Activated T-cell treated with anti-CD3 and anti-CD28 coated beads, Interleukin-2, amount 50 U/mL, for 4 hours (primary cell): ENCODE measurements at regions not wholly inside any gene's neighbourhood (a gene's known extent, or its start where the extent isn't known, plus 50 kb on each side); places are given as distances from the start of the nearest gene placed in this dataset.

Source experiments
- ATAC-seq, 2 donors: fragments of 200-7000 bp; cut with Tn5 transposase; one replicate each; pipeline ENCODE4 v1.10.0; 2021
- DNase-seq: peaks from one replicate; pipeline ENCODE4 v3.0.0-alpha.2; 2020
- H3K27me3 Mint-ChIP-seq: one replicate; pipeline ENCODE4 v1.8.0; 2021; ENCODE audit warnings: low read depth, mixed read lengths
- H3K36me3 Mint-ChIP-seq: one replicate; pipeline ENCODE4 v1.8.0; 2022; ENCODE audit warnings: mixed read lengths; ENCODE audit not compliant: insufficient read depth
- H3K4me1 Mint-ChIP-seq: one replicate; pipeline ENCODE4 v1.8.0; 2021; ENCODE audit warnings: low read depth, mixed read lengths
- H3K4me3 Mint-ChIP-seq: one replicate; pipeline ENCODE4 v1.8.0; 2021; ENCODE audit warnings: mild to moderate bottlenecking, moderate library complexity, mixed read lengths
- H3K9me3 Mint-ChIP-seq: one replicate; pipeline ENCODE4 v1.8.0; 2021; ENCODE audit warnings: mixed read lengths

- H3K9me3 Mint-ChIP-seq = peaks cover 4% of the 10 kb centered on the region
- DNase-seq = no peak
- no peak overlapping the region for H3K4me3 Mint-ChIP-seq
- ATAC-seq = no peak
- H3K36me3 Mint-ChIP-seq = no peaks in the 10 kb centered on the region
- H3K27me3 Mint-ChIP-seq = no peaks in the 10 kb centered on the region
- H3K4me1 Mint-ChIP-seq = no peaks in the 10 kb centered on the region
Measured at GRCh38 chr17:71934520-71934919, 186.3 kb upstream of the SOX9 start.

GRCh38 chr17:71935341-71935740 lies 185.5 kb upstream of the SOX9 start:
- H3K4me1 Mint-ChIP-seq = no peaks in the 10 kb centered on the region
- no peaks in the 10 kb centered on the region for H3K36me3 Mint-ChIP-seq
- no peaks in the 10 kb centered on the region for H3K27me3 Mint-ChIP-seq

DNA sequence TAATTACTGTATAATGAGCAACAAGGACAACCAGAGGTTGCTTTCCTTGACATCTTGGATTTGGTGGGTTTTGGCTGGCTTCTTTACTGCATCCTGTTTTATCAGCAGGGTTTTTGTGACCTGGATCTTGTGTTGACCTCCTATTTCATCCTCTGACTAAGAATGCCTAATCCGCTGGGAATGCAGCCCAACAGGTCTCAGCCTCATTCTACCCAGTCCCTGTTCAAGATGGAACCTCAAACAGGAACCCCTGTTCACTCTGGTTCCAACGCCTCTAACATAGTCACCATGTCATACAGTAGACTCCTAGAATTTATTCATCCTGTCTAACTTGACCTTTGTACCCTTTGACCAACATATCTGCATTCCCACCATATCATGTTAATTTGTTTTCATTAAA lies 183.8 kb upstream of the SOX9 start:
- ATAC-seq = no peak
- Mint-ChIP-seq H3K4me1 (no peaks in the 10 kb centered on the region), H3K4me3 (no peak overlapping the region), H3K27me3 (no peaks in the 10 kb centered on the region), H3K9me3 (no peaks in the 10 kb centered on the region), H3K36me3 (no peaks in the 10 kb centered on the region)
- no peak for DNase-seq

More at GRCh38 chr17:71935341-71935740, 185.5 kb upstream of the SOX9 start:
- Mint-ChIP-seq H3K9me3 (peaks cover 4% of the 10 kb centered on the region), H3K4me3 (no peak overlapping the region)
- DNase-seq (no peak), ATAC-seq (no peak)

GRCh38 chr17:71937914-71938313 lies 182.9 kb upstream of the SOX9 start:
- ATAC-seq = no peak
- no peaks in the 10 kb centered on the region for H3K36me3 Mint-ChIP-seq
- DNase-seq = no peak
- no peaks in the 10 kb centered on the region for H3K9me3 Mint-ChIP-seq
- no peaks in the 10 kb centered on the region for H3K27me3 Mint-ChIP-seq
- H3K4me3 Mint-ChIP-seq = no peak overlapping the region
- no peaks in the 10 kb centered on the region for H3K4me1 Mint-ChIP-seq

DNA sequence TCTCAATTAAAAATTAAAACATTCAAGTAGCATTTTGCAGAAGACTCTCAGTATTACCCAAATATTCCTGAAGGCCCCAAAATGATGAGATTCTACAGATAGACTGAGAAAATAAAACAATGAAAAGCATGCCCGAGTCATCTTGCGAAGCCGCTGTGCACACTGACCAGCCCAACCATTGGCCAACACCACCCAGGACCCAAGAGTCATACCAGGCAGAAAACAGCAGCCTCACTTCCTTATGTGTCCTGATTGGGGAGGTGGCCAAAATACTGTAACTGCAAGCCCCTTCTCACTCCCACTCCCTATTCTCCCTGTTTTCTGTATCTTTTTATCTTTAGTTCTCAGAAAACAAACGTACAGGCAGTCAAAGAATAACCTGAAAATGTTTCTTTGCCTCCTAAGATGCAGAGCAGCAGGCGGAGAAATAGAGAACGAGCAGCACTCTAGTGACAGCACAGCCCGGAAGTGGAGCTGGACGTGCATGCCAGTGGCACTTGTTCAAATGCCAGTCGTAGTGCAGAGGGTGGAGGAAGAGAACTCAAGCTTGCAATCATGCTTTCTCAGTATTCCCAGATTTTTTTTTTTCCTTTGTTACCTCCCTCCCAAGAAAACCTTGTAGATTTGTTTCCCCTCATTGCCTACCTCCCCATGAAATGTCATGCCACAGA lies 182.3 kb upstream of the SOX9 start:
- ATAC-seq = no peak
- no peaks in the 10 kb centered on the region for H3K36me3 Mint-ChIP-seq
- H3K27me3 Mint-ChIP-seq = no peaks in the 10 kb centered on the region
- no peak for DNase-seq
- H3K9me3 Mint-ChIP-seq = no peaks in the 10 kb centered on the region
- no peak overlapping the region for H3K4me3 Mint-ChIP-seq
- no peaks in the 10 kb centered on the region for H3K4me1 Mint-ChIP-seq

DNA sequence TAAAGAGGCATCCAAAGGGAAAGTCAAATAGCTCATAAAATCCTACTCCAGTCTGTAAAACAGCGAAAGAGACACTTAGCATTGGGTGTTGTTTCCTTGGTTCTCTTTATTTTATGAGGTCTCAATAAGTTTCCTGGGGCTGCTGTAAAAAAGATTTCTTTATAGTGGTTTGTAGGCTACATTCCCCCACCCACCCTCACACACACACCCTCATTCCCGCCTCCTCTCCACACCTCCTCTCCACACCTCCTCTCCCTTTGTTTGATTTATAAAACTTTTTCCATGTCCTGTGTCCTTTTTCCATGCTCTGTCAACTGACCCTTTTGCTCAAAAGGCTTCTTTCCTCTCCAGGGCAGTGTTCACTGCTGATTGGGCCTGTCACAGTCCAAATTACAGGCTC lies 178.9 kb upstream of the SOX9 start:
- Mint-ChIP-seq H3K9me3 (peaks cover 6% of the 10 kb centered on the region), H3K4me1 (no peaks in the 10 kb centered on the region), H3K4me3 (no peak overlapping the region), H3K36me3 (no peaks in the 10 kb centered on the region), H3K27me3 (no peaks in the 10 kb centered on the region)
- DNase-seq = no peak
- ATAC-seq = no peak

GRCh38 chr17:71942626-71943025 lies 178.2 kb upstream of the SOX9 start:
- Mint-ChIP-seq H3K9me3 (peaks cover 6% of the 10 kb centered on the region), H3K27me3 (no peaks in the 10 kb centered on the region), H3K4me1 (no peaks in the 10 kb centered on the region), H3K36me3 (no peaks in the 10 kb centered on the region), H3K4me3 (no peak overlapping the region)
- no peak for ATAC-seq
- DNase-seq = no peak

DNA sequence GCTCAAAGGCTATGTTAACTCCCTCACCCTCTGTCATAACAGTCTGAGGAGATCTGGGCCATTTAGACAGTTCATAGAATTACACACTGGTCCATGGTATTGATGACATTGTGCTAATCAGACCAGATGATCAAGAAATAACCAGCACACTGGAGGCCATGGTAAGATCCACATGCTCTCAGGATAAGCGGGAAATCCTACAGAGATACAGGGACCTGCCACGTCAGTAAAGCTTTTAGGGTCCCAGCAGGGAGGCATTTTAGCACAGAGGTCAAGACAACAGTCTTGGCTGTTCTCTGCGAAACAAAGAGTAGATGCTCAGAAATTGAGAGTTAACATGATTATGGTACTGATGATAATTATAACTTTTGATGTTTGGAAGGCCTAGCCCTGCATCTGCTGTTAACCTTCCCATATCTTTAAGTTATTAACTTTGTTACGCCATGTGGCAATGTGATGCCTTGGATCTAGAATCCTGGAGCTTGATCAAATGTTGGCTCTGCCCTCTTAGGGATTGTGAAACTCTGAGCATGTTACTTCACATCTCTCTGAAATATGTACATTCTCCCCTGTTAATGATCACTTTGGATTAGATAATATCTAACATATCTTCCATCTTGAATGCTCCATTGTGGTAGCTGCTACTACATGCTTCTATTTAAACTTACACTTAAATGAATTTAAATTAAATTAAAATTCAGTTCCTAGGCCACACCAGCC lies 172.0 kb upstream of the SOX9 start:
- peaks cover 9% of the 10 kb centered on the region for H3K9me3 Mint-ChIP-seq
- no peak overlapping the region for H3K4me3 Mint-ChIP-seq
- ATAC-seq = no peak
- DNase-seq = no peak
- H3K4me1 Mint-ChIP-seq = no peaks in the 10 kb centered on the region
- no peaks in the 10 kb centered on the region for H3K27me3 Mint-ChIP-seq
- no peaks in the 10 kb centered on the region for H3K36me3 Mint-ChIP-seq

DNA sequence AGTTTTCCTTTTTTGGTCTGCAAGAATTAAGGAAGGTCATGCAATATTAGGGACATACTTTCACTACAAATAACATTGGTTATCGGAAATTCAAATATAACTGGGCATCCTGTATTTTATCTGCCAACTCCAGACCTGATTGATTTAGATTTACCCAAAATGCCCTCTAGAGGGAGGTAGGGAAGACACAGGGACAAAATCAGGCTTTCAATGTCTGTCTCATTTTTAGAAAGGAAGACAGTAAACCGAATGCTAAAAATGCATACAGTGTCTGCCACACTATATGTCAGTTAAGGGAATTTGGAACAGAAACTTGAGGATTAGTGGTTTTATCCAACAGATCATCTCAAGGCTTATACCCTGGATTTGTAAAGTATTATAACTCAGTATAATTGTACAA lies 161.7 kb upstream of the SOX9 start:
- Mint-ChIP-seq H3K4me3 (no peak overlapping the region), H3K9me3 (peaks cover 5% of the 10 kb centered on the region), H3K36me3 (no peaks in the 10 kb centered on the region), H3K27me3 (no peaks in the 10 kb centered on the region), H3K4me1 (no peaks in the 10 kb centered on the region)
- no peak for ATAC-seq
- no peak for DNase-seq

DNA sequence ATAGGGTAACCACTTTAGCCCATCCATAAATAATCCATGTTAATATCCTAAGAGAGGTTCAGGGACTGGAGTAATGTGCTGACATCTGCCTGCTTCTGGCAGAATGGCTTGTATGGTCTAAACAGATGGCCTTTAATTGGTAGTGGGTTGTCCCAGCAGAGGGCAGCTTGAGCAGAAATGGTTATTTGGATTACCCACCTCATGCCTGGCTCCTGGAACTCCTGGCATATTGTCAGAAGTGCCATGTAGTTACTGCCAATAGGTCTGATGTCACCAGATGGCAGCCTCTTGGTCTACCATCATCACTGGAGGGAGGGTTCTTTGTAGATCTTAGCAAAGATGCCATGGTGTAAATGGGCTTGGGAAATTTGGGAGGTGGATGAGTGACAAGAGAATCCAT lies 157.5 kb upstream of the SOX9 start:
- no peaks in the 10 kb centered on the region for H3K36me3 Mint-ChIP-seq
- no peaks in the 10 kb centered on the region for H3K27me3 Mint-ChIP-seq
- ATAC-seq (no peak), DNase-seq (no peak)
- no peaks in the 10 kb centered on the region for H3K9me3 Mint-ChIP-seq
- no peak overlapping the region for H3K4me3 Mint-ChIP-seq
- no peaks in the 10 kb centered on the region for H3K4me1 Mint-ChIP-seq

GRCh38 chr17:71963791-71964190 lies 157.0 kb upstream of the SOX9 start:
- ATAC-seq (no peak), DNase-seq (no peak)
- H3K4me3 Mint-ChIP-seq = no peak overlapping the region
- H3K4me1 Mint-ChIP-seq = no peaks in the 10 kb centered on the region
- H3K9me3 Mint-ChIP-seq = no peaks in the 10 kb centered on the region
- H3K27me3 Mint-ChIP-seq = no peaks in the 10 kb centered on the region
- H3K36me3 Mint-ChIP-seq = no peaks in the 10 kb centered on the region

GRCh38 chr17:71964559-71964958 lies 156.3 kb upstream of the SOX9 start:
- Mint-ChIP-seq H3K36me3 (no peaks in the 10 kb centered on the region), H3K9me3 (no peaks in the 10 kb centered on the region), H3K4me1 (no peaks in the 10 kb centered on the region), H3K27me3 (no peaks in the 10 kb centered on the region), H3K4me3 (no peak overlapping the region)
- DNase-seq (no peak), ATAC-seq (no peak)

DNA sequence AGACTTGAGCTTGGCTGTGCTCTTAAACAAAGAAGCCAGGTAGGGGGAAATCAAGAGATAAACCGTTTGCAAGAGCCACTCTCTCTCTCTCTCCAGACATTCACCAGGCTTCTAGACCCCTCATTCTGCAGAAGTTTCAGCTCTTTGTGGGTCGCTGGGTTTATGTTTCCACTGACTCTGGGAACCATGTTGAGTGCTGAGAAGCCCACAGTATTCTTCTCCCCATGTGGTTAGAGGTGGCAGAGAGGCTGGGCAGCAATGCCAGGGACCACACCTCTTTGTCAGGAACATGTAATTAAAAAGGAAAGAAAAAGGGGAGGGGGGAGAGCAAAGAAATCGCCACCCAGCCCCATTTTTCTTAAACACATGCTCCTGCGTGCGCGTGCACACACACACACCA lies 154.8 kb upstream of the SOX9 start:
- no peak for ATAC-seq
- Mint-ChIP-seq H3K4me1 (no peaks in the 10 kb centered on the region), H3K36me3 (no peaks in the 10 kb centered on the region), H3K9me3 (no peaks in the 10 kb centered on the region), H3K27me3 (no peaks in the 10 kb centered on the region), H3K4me3 (no peak overlapping the region)
- DNase-seq = no peak

DNA sequence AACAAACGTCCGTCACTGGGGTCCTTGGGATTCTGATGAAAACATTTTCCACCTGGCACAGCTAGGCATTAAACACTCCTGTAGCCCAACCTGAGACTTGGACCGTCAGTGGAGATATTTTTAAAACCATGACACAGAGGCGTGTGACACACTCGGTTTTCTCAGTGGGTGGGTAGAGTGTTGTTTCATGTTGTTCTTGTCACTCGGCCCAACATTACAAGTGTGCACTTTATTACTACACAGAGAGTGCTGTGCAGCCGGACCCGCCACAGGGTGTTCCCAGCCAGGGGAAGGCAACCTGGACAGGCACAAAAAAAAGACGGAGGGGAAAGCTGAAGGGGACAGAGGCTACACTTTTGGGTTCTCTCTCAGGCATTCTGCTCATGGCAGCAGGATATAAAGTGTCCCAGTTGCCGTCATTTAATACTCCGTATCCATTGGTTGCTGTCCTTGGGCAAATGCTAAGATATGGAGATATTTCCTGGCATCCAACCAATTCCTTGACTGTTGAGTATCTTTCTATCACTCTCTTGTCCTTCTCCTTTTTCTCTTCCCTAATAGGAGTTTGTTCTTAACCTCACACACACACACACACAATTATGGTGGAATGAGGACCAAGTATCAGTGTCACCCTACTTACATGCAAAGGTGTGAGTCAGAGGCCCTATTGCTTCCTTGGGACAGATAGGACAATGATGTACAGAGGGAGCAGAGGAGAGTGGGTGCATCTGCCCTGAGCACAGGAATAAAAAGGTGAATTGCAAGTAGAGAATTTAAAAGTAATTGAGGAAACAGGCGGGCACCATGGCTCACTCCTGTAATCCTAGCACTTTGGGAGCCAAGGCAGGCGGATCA lies 154.1 kb upstream of the SOX9 start:
- no peaks in the 10 kb centered on the region for H3K4me1 Mint-ChIP-seq
- H3K4me3 Mint-ChIP-seq = no peak overlapping the region
- H3K27me3 Mint-ChIP-seq = no peaks in the 10 kb centered on the region
- no peaks in the 10 kb centered on the region for H3K36me3 Mint-ChIP-seq
- ATAC-seq (no peak), DNase-seq (no peak)
- H3K9me3 Mint-ChIP-seq = no peaks in the 10 kb centered on the region

DNA sequence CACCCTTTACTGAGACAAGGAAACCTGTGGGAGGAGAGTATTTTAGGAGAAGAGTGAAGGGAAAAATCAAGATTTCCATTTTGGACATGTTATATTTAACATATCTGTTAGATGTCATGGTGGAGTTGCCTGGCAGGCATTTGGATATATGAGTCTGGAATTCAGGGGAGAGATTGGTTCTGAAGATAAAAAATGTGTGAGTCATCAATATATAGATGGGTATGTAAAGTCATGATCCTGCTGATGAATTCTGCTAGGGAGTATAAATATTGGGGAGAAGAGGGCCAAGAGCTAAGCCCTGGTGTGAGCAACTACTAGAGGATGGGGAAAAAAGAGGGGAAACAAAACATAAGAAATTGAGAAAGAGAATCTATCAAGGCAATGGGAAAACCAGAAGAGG lies 151.3 kb upstream of the SOX9 start:
- no peaks in the 10 kb centered on the region for H3K4me1 Mint-ChIP-seq
- DNase-seq (no peak), ATAC-seq (no peak)
- H3K9me3 Mint-ChIP-seq = no peaks in the 10 kb centered on the region
- H3K27me3 Mint-ChIP-seq = no peaks in the 10 kb centered on the region
- H3K4me3 Mint-ChIP-seq = no peak overlapping the region
- H3K36me3 Mint-ChIP-seq = no peaks in the 10 kb centered on the region
